ENCODE measurements at regions not wholly inside any gene's neighbourhood (a gene's known extent, or its start where the extent isn't known, plus 50 kb on each side); places are given as distances from the start of the nearest gene placed in this dataset.
"Not testable (repeated sequence)": the region's sequence is repeated elsewhere in the genome, so short reads cannot be mapped to it uniquely, and the experiment has no call there.

GRCh38 chr11:122559218-122559617 is 96.3 kb upstream of the UBASH3B start:
- not testable (repeated sequence) for TF ChIP-seq CTCF, POLR2A (IDR thresholded peaks at IDR 0.05)
